ENCODE measurements at regions not wholly inside any gene's neighbourhood (a gene's known extent, or its start where the extent isn't known, plus 50 kb on each side); places are given as distances from the start of the nearest gene placed in this dataset.

DNA sequence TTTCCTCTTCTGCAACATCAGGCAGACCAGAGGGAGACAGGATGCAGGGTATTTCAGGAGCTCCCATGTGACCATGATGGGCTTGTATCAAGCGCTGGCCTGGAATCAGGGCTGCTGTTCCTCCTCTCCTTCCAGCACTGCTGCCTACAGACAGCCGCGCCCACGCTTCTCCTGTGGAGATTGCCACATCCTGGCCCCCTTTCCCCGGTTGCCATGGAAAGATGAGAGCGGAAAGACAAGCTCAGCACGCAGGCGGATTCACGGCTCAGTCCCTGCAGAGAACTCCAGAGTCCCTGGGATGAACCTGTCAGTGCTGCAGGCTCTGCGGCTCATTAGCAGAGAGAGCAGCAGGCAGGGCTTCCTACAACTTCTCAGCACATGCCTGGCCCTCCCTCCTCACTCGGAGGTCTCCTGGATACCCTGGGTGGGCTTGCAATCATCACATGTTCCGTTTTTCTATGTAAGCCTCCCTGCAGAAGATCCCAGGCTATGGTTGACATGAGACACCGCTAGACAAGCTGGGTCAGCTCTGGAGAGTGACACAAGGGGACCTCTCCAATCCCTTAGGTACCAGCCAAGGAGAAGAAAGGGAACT, 497.8 kb upstream of the MYT1L start:
- no peaks in the 10 kb centered on the region for H3K79me2 ChIP-seq (ENCODE audit: low read depth)
- H3K9ac ChIP-seq, result no peak overlapping the region
- Mint-ChIP-seq H3K36me3 (no peaks in the 10 kb centered on the region), H3K27me3 (ENCODE audit: insufficient read depth, low read depth) (peaks cover 11% of the 10 kb centered on the region), H3K4me3 (no peak overlapping the region), H3K27ac (no peak overlapping the region), H3K4me1 (peaks cover 22% of the 10 kb centered on the region), H3K9me3 (peaks cover 4% of the 10 kb centered on the region)
- H3K9me3 ChIP-seq (ENCODE audit: low read depth), result no peaks in the 10 kb centered on the region
- no peaks in the 10 kb centered on the region for H3F3A ChIP-seq (ENCODE audit: low read depth)
- TF ChIP-seq, protein P1, sequence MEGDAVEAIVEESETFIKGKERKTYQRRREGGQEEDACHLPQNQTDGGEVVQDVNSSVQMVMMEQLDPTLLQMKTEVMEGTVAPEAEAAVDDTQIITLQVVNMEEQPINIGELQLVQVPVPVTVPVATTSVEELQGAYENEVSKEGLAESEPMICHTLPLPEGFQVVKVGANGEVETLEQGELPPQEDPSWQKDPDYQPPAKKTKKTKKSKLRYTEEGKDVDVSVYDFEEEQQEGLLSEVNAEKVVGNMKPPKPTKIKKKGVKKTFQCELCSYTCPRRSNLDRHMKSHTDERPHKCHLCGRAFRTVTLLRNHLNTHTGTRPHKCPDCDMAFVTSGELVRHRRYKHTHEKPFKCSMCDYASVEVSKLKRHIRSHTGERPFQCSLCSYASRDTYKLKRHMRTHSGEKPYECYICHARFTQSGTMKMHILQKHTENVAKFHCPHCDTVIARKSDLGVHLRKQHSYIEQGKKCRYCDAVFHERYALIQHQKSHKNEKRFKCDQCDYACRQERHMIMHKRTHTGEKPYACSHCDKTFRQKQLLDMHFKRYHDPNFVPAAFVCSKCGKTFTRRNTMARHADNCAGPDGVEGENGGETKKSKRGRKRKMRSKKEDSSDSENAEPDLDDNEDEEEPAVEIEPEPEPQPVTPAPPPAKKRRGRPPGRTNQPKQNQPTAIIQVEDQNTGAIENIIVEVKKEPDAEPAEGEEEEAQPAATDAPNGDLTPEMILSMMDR (IDR thresholded peaks at IDR 0.05), result no peak
- TF ChIP-seq EZH2phosphoT487 (IDR thresholded peaks at IDR 0.05) (no peak), EZH2 (IDR thresholded peaks at IDR 0.05) (no peak)
- no peaks in the 10 kb centered on the region for H4K20me1 ChIP-seq (ENCODE audit: low read depth)
- no peaks in the 10 kb centered on the region for H3K36me3 ChIP-seq
- no peak overlapping the region for H3K27ac ChIP-seq
- no peak overlapping the region for H3K4me3 ChIP-seq
- H3K4me1 ChIP-seq, result peaks cover 7% of the 10 kb centered on the region
- H2AFZ ChIP-seq (replicated peaks), result no peak overlapping the region
- no peaks in the 10 kb centered on the region for H3K27me3 ChIP-seq
- DNase-seq (ENCODE audit: low spot score), result no peak
- H3K4me2 ChIP-seq, result no peak overlapping the region

DNA sequence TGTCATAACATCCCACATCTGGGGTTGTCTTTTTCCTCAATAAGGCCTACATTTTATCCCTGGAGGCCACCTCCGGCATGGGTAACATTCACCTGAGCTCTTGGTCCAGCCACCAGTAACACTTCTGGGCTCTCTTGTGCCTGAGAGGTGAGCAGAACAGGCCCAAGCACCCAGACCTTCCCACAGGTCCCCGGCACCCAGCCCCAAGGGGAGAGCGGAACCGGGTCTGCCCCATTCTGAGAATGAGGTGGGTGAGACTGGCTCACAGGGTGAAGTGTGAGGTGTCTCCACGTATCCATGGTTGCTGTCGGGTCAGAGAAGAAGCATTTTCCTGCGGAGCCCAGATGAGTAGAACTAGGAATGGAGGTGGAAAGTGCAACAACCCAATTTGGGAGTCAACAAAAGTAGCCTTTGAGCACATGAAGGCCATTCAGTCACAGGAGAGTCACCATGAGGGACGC, 496.7 kb upstream of the MYT1L start:
- H4K20me1 ChIP-seq (ENCODE audit: low read depth), result no peaks in the 10 kb centered on the region
- H3K79me2 ChIP-seq (ENCODE audit: low read depth), result no peaks in the 10 kb centered on the region
- H3K36me3 Mint-ChIP-seq, result no peaks in the 10 kb centered on the region
- H3K27ac ChIP-seq, result no peak overlapping the region
- H3K4me2 ChIP-seq, result no peak overlapping the region
- peaks cover 11% of the 10 kb centered on the region for H3K27me3 Mint-ChIP-seq (ENCODE audit: insufficient read depth, low read depth)
- H3K4me3 ChIP-seq, result no peak overlapping the region
- H3K9me3 Mint-ChIP-seq, result peaks cover 4% of the 10 kb centered on the region
- H2AFZ ChIP-seq (replicated peaks), result no peak overlapping the region
- H3K9me3 ChIP-seq (ENCODE audit: low read depth), result no peaks in the 10 kb centered on the region
- H3K9ac ChIP-seq, result no peak overlapping the region
- H3K4me1 ChIP-seq, result peaks cover 7% of the 10 kb centered on the region
- no peaks in the 10 kb centered on the region for H3K36me3 ChIP-seq
- H3K4me1 Mint-ChIP-seq, result peaks cover 22% of the 10 kb centered on the region
- TF ChIP-seq EZH2phosphoT487 (IDR thresholded peaks at IDR 0.05) (no peak), EZH2 (IDR thresholded peaks at IDR 0.05) (no peak)
- TF ChIP-seq, protein P1 (IDR thresholded peaks at IDR 0.05), result no peak
- no peak overlapping the region for H3K4me3 Mint-ChIP-seq
- no peak for DNase-seq (ENCODE audit: low spot score)
- no peak overlapping the region for H3K27ac Mint-ChIP-seq
- no peaks in the 10 kb centered on the region for H3K27me3 ChIP-seq
- H3F3A ChIP-seq (ENCODE audit: low read depth), result no peaks in the 10 kb centered on the region

DNA sequence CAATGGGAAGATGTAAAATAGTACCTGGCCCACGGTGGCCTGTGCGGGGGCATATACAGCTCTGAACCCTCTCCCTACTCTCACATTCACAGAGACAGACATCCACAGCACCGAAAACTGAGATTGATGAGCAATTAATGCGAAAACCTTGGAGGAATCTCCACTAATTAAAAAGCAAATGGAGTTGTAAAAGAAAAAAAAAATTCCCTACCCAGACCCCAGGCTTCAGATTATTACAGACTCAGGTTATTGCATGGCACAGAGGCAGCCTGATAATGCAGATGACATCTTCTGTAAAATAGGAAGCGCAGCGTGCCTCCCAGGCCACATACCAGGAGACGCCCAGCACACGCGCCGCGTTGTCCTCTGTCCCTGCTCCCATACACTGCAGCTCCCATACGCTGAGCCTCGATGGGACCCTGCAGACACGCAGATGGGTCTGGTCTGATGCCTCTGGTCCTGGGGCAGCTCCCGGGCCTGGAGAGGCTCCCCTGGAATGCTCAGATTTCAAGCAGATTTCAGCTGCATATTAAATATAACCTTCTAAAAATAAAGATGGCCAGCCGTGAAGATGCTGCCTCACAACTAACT, 496.1 kb upstream of the MYT1L start:
- H4K20me1 ChIP-seq (ENCODE audit: low read depth), result no peaks in the 10 kb centered on the region
- no peak overlapping the region for H3K27ac Mint-ChIP-seq
- H3K9ac ChIP-seq, result no peak overlapping the region
- H3K4me3 Mint-ChIP-seq, result no peak overlapping the region
- H3K4me3 ChIP-seq, result no peak overlapping the region
- H3K4me1 ChIP-seq, result peaks cover 7% of the 10 kb centered on the region
- DNase-seq (ENCODE audit: low spot score), result no peak
- H3K36me3 ChIP-seq, result no peaks in the 10 kb centered on the region
- peaks cover 6% of the 10 kb centered on the region for H3K9me3 Mint-ChIP-seq
- H3K36me3 Mint-ChIP-seq, result no peaks in the 10 kb centered on the region
- H3K79me2 ChIP-seq (ENCODE audit: low read depth), result no peaks in the 10 kb centered on the region
- no peaks in the 10 kb centered on the region for H3K9me3 ChIP-seq (ENCODE audit: low read depth)
- no peak overlapping the region for H3K4me2 ChIP-seq
- no peaks in the 10 kb centered on the region for H3K27me3 ChIP-seq
- H3F3A ChIP-seq (ENCODE audit: low read depth), result no peaks in the 10 kb centered on the region
- H3K4me1 Mint-ChIP-seq, result peaks cover 22% of the 10 kb centered on the region
- no peak overlapping the region for H2AFZ ChIP-seq (replicated peaks)
- H3K27ac ChIP-seq, result no peak overlapping the region
- TF ChIP-seq EZH2 (IDR thresholded peaks at IDR 0.05) (no peak), EZH2phosphoT487 (IDR thresholded peaks at IDR 0.05) (no peak)
- TF ChIP-seq, protein P1 (IDR thresholded peaks at IDR 0.05), result no peak
- peaks cover 11% of the 10 kb centered on the region for H3K27me3 Mint-ChIP-seq (ENCODE audit: insufficient read depth, low read depth)
